ENCODE measurements at regions not wholly inside any gene's neighbourhood (a gene's known extent, or its start where the extent isn't known, plus 50 kb on each side); places are given as distances from the start of the nearest gene placed in this dataset.

- TF ChIP-seq, protein P1, sequence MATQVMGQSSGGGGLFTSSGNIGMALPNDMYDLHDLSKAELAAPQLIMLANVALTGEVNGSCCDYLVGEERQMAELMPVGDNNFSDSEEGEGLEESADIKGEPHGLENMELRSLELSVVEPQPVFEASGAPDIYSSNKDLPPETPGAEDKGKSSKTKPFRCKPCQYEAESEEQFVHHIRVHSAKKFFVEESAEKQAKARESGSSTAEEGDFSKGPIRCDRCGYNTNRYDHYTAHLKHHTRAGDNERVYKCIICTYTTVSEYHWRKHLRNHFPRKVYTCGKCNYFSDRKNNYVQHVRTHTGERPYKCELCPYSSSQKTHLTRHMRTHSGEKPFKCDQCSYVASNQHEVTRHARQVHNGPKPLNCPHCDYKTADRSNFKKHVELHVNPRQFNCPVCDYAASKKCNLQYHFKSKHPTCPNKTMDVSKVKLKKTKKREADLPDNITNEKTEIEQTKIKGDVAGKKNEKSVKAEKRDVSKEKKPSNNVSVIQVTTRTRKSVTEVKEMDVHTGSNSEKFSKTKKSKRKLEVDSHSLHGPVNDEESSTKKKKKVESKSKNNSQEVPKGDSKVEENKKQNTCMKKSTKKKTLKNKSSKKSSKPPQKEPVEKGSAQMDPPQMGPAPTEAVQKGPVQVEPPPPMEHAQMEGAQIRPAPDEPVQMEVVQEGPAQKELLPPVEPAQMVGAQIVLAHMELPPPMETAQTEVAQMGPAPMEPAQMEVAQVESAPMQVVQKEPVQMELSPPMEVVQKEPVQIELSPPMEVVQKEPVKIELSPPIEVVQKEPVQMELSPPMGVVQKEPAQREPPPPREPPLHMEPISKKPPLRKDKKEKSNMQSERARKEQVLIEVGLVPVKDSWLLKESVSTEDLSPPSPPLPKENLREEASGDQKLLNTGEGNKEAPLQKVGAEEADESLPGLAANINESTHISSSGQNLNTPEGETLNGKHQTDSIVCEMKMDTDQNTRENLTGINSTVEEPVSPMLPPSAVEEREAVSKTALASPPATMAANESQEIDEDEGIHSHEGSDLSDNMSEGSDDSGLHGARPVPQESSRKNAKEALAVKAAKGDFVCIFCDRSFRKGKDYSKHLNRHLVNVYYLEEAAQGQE (IDR thresholded peaks at IDR 0.05; ENCODE audit: insufficient read depth in 1 of 2, low read depth in 2 of 2, low read length in 2 of 2): no peak
- TF ChIP-seq FOXP2 (optimal IDR thresholded peaks at IDR 0.05; ENCODE audit: borderline replicate concordance, extremely low read depth, extremely low read length, insufficient read depth): no peak
Measured at GRCh38 chr13:40074338-40074737, 418.9 kb downstream of the COG6 start.

GRCh38 chr13:40075281-40075680 lies 419.8 kb downstream of the COG6 start:
- TF ChIP-seq FOXP2 (optimal IDR thresholded peaks at IDR 0.05; ENCODE audit: borderline replicate concordance, extremely low read depth, extremely low read length, insufficient read depth): no peak
- no peak for TF ChIP-seq TAF1 (IDR thresholded peaks at IDR 0.05; ENCODE audit: borderline replicate concordance, insufficient read depth, low read length)
- TF ChIP-seq POLR2AphosphoS5 (IDR thresholded peaks at IDR 0.05; ENCODE audit: low read depth, low read length): no peak
- no peak for TF ChIP-seq SIN3A (IDR thresholded peaks at IDR 0.05; ENCODE audit: borderline replicate concordance, insufficient read depth, low read length)
- TF ChIP-seq, protein P1 (IDR thresholded peaks at IDR 0.05; ENCODE audit: insufficient read depth in 1 of 2, low read depth in 2 of 2, low read length in 2 of 2): no peak

- TF ChIP-seq, protein P1 (IDR thresholded peaks at IDR 0.05; ENCODE audit: insufficient read depth in 1 of 2, low read depth in 2 of 2, low read length in 2 of 2): no peak
- no peak for TF ChIP-seq TAF1 (IDR thresholded peaks at IDR 0.05; ENCODE audit: borderline replicate concordance, insufficient read depth, low read length)
- no peak for TF ChIP-seq SIN3A (IDR thresholded peaks at IDR 0.05; ENCODE audit: borderline replicate concordance, insufficient read depth, low read length)
- TF ChIP-seq FOXP2 (optimal IDR thresholded peaks at IDR 0.05; ENCODE audit: borderline replicate concordance, extremely low read depth, extremely low read length, insufficient read depth): no peak
- no peak for TF ChIP-seq POLR2AphosphoS5 (IDR thresholded peaks at IDR 0.05; ENCODE audit: low read depth, low read length)
Measured at GRCh38 chr13:40076765-40077362, 421.4 kb downstream of the COG6 start.

GRCh38 chr13:40077396-40078027 lies 422.1 kb downstream of the COG6 start:
- no peak for TF ChIP-seq TAF1 (IDR thresholded peaks at IDR 0.05; ENCODE audit: borderline replicate concordance, insufficient read depth, low read length)
- TF ChIP-seq, protein P1 (IDR thresholded peaks at IDR 0.05; ENCODE audit: insufficient read depth in 1 of 2, low read depth in 2 of 2, low read length in 2 of 2): no peak
- no peak for TF ChIP-seq FOXP2 (optimal IDR thresholded peaks at IDR 0.05; ENCODE audit: borderline replicate concordance, extremely low read depth, extremely low read length, insufficient read depth)
- TF ChIP-seq POLR2AphosphoS5 (IDR thresholded peaks at IDR 0.05; ENCODE audit: low read depth, low read length): no peak
- TF ChIP-seq SIN3A (IDR thresholded peaks at IDR 0.05; ENCODE audit: borderline replicate concordance, insufficient read depth, low read length): no peak

Measured in PFSK-1 (cell line).